Hepatocyte (in vitro differentiated cells): ENCODE measurements at regions not wholly inside any gene's neighbourhood (a gene's known extent, or its start where the extent isn't known, plus 50 kb on each side); places are given as distances from the start of the nearest gene placed in this dataset.

ENCODE experiments used
- DNase-seq: peaks from one replicate; pipeline ENCODE4 v3.0.0-alpha.2; 2016; ENCODE audit warnings: low spot score
- H2AFZ ChIP-seq: fragments of 200-600 bp; sonication (generic); 2 replicates; pipeline ENCODE4 v1.6.0; 2016; ENCODE audit warnings: antibody characterized with exemption, mild to moderate bottlenecking
- H3K27ac ChIP-seq: fragments of 200-600 bp; sonication (generic); 2 replicates; pipeline ENCODE4 v1.5.1; 2016; ENCODE audit warnings: mild to moderate bottlenecking
- H3K27me3 ChIP-seq: fragments of 200-600 bp; sonication (generic); 2 replicates; pipeline ENCODE4 v1.6.1; 2016
- H3K36me3 ChIP-seq: fragments of 200-600 bp; sonication (generic); replicated peaks from 2 replicates; pipeline ENCODE4 v1.5.1; 2016; ENCODE audit warnings: low read depth; ENCODE audit not compliant: insufficient read depth
- H3K4me1 ChIP-seq: fragments of 200-600 bp; sonication (generic); 2 replicates; pipeline ENCODE4 v1.5.1; 2016; ENCODE audit warnings: mild to moderate bottlenecking, moderate library complexity; ENCODE audit not compliant: insufficient read depth
- H3K4me2 ChIP-seq: fragments of 200-600 bp; sonication (generic); 2 replicates; pipeline ENCODE4 v1.6.0; 2016
- H3K4me3 ChIP-seq: fragments of 200-600 bp; sonication (generic); 2 replicates; pipeline ENCODE4 v1.5.1; 2016; ENCODE audit warnings: mild to moderate bottlenecking
- H3K79me2 ChIP-seq: fragments of 200-600 bp; sonication (generic); 2 replicates; pipeline ENCODE4 v1.6.0; 2017; ENCODE audit warnings: mild to moderate bottlenecking
- H3K9me2 ChIP-seq: fragments of 200-600 bp; sonication (generic); replicated peaks from 2 replicates; pipeline ENCODE4 v1.6.0; 2017; ENCODE audit warnings: mild to moderate bottlenecking; ENCODE audit not compliant: insufficient read depth
- H3K9me3 ChIP-seq: fragments of 200-600 bp; sonication (generic); 2 replicates; pipeline ENCODE4 v1.5.1; 2016; ENCODE audit warnings: low read depth, mild to moderate bottlenecking
- H4K20me1 ChIP-seq: fragments of 200-600 bp; sonication (generic); 2 replicates; pipeline ENCODE4 v1.6.0; 2016; ENCODE audit warnings: mild to moderate bottlenecking; ENCODE audit not compliant: insufficient read depth, poor library complexity, severe bottlenecking
- CTCF ChIP-seq: fragments of 200-600 bp; sonication (generic); IDR thresholded peaks from 2 replicates; pipeline ENCODE4 v1.5.1; 2016; ENCODE audit warnings: antibody characterized with exemption, mild to moderate bottlenecking; ENCODE audit not compliant: poor library complexity
- EZH2 ChIP-seq: fragments of 200-600 bp; sonication (generic); IDR thresholded peaks from 2 replicates; pipeline ENCODE4 v1.6.1; 2016; ENCODE audit warnings: antibody characterized with exemption, mild to moderate bottlenecking, borderline replicate concordance
- EZH2phosphoT487 ChIP-seq: fragments of 200-600 bp; sonication (generic); IDR thresholded peaks from one replicate; pipeline ENCODE4 v1.6.1; 2018; ENCODE audit warnings: antibody characterized with exemption, mild to moderate bottlenecking, low read depth, moderate library complexity; ENCODE audit not compliant: unreplicated experiment, severe bottlenecking
- WGBS: methylation state at CpG from one replicate; pipeline ENCODE4 v1.1.6; 2016; ENCODE audit warnings: low lambda C conversion rate; ENCODE audit errors: missing lambda C conversion rate; 5-methylcytosine and 5-hydroxymethylcytosine counted together

GRCh38 chr10:78726171-78726570, 342.6 kb upstream of the ZMIZ1 start:
- no peak overlapping the region for H3K4me2 ChIP-seq
- TF ChIP-seq CTCF (no peak), EZH2phosphoT487 (no peak), EZH2 (no peak)
- no peak overlapping the region for H2AFZ ChIP-seq
- no peaks in the 10 kb centered on the region for H3K9me2 ChIP-seq
- H3K79me2 ChIP-seq = no peaks in the 10 kb centered on the region
- H3K27me3 ChIP-seq = no peaks in the 10 kb centered on the region
- no peak overlapping the region for H3K4me3 ChIP-seq
- H3K4me1 ChIP-seq = no peaks in the 10 kb centered on the region
- H4K20me1 ChIP-seq = no peaks in the 10 kb centered on the region
- H3K36me3 ChIP-seq = no peaks in the 10 kb centered on the region
- 63% methylated on average over 3 of the region's 3 CpGs for WGBS
- H3K9me3 ChIP-seq = no peaks in the 10 kb centered on the region
- no peak for DNase-seq
- H3K27ac ChIP-seq = no peak overlapping the region

- no peak overlapping the region for H2AFZ ChIP-seq
- 100% methylated on average over 2 of the region's 2 CpGs for WGBS
- no peaks in the 10 kb centered on the region for H3K9me3 ChIP-seq
- TF ChIP-seq CTCF = no peak
- no peak for TF ChIP-seq EZH2phosphoT487
- TF ChIP-seq EZH2 = no peak
- no peaks in the 10 kb centered on the region for H3K79me2 ChIP-seq
- no peaks in the 10 kb centered on the region for H4K20me1 ChIP-seq
- H3K4me3 ChIP-seq = no peak overlapping the region
- no peaks in the 10 kb centered on the region for H3K4me1 ChIP-seq
- no peaks in the 10 kb centered on the region for H3K36me3 ChIP-seq
- H3K27ac ChIP-seq = no peak overlapping the region
- H3K9me2 ChIP-seq = no peaks in the 10 kb centered on the region
- no peaks in the 10 kb centered on the region for H3K27me3 ChIP-seq
- H3K4me2 ChIP-seq = no peak overlapping the region
- DNase-seq = no peak
These were observed 341.5 kb upstream of the ZMIZ1 start for GRCh38 chr10:78727251-78727650.

GRCh38 chr10:78727728-78728127, 341.0 kb upstream of the ZMIZ1 start:
- WGBS = 59% methylated on average over 3 of the region's 3 CpGs
- no peaks in the 10 kb centered on the region for H3K36me3 ChIP-seq
- H3K79me2 ChIP-seq = no peaks in the 10 kb centered on the region
- H3K27ac ChIP-seq = no peak overlapping the region
- H3K9me3 ChIP-seq = no peaks in the 10 kb centered on the region
- no peak overlapping the region for H3K4me3 ChIP-seq
- no peaks in the 10 kb centered on the region for H3K4me1 ChIP-seq
- H3K9me2 ChIP-seq = no peaks in the 10 kb centered on the region
- TF ChIP-seq EZH2 (no peak), EZH2phosphoT487 (no peak), CTCF (no peak)
- no peaks in the 10 kb centered on the region for H3K27me3 ChIP-seq
- H2AFZ ChIP-seq = no peak overlapping the region
- peak; percentile 29 for DNase-seq
- no peak overlapping the region for H3K4me2 ChIP-seq
- H4K20me1 ChIP-seq = no peaks in the 10 kb centered on the region

- no peaks in the 10 kb centered on the region for H4K20me1 ChIP-seq
- H3K27ac ChIP-seq = no peak overlapping the region
- no peaks in the 10 kb centered on the region for H3K79me2 ChIP-seq
- H3K4me1 ChIP-seq = no peaks in the 10 kb centered on the region
- H3K4me2 ChIP-seq = no peak overlapping the region
- DNase-seq = no peak
- H3K9me3 ChIP-seq = no peaks in the 10 kb centered on the region
- H3K9me2 ChIP-seq = no peaks in the 10 kb centered on the region
- no peaks in the 10 kb centered on the region for H3K36me3 ChIP-seq
- H3K27me3 ChIP-seq = no peaks in the 10 kb centered on the region
- H3K4me3 ChIP-seq = no peak overlapping the region
- TF ChIP-seq EZH2 = no peak
- no peak for TF ChIP-seq CTCF
- TF ChIP-seq EZH2phosphoT487 = no peak
- no peak overlapping the region for H2AFZ ChIP-seq
- WGBS = 90% methylated on average over 2 of the region's 2 CpGs
These were observed 340.6 kb upstream of the ZMIZ1 start for GRCh38 chr10:78728176-78728575.
